Natural killer cell (primary cell): ENCODE measurements at regions not wholly inside any gene's neighbourhood (a gene's known extent, or its start where the extent isn't known, plus 50 kb on each side); places are given as distances from the start of the nearest gene placed in this dataset.

Experiments
- ATAC-seq, 3 donors: fragments of 150-1000 bp in 2 of 3; fragments of 200-7000 bp in 1 of 3; cut with Tn5 transposase; 1 replicate in 1 of 3; 2 replicates in 2 of 3; pipeline ENCODE4 v1.10.0; 2021; ENCODE audit warnings: mild to moderate bottlenecking in 2 of 3, moderate library complexity in 2 of 3
- DNase-seq, 2 donors: peaks; one replicate each; pipeline versions ENCODE4 v3.0.0 to v3.0.0-alpha.2; 2013 to 2021; ENCODE audit warnings: mixed read lengths in 1 of 2
- H3K27ac ChIP-seq: one replicate; pipeline ENCODE4 v1.5.1; 2013; ENCODE audit warnings: mild to moderate bottlenecking, low read length
- H3K27me3 ChIP-seq: one replicate; pipeline ENCODE4 v1.6.1; 2013; ENCODE audit warnings: low read length; ENCODE audit not compliant: control insufficient read depth, insufficient read depth
- H3K36me3 ChIP-seq: one replicate; pipeline ENCODE4 v1.6.1; 2013; ENCODE audit warnings: low read length; ENCODE audit not compliant: control insufficient read depth, insufficient read depth
- H3K4me1 ChIP-seq: one replicate; pipeline ENCODE4 v1.6.1; 2013; ENCODE audit warnings: low read length; ENCODE audit not compliant: control insufficient read depth, insufficient read depth
- H3K4me3 ChIP-seq: one replicate; pipeline ENCODE4 v1.5.1; 2013; ENCODE audit warnings: low read length
- H3K9me3 ChIP-seq: one replicate; pipeline ENCODE4 v1.6.1; 2013; ENCODE audit warnings: low read length; ENCODE audit not compliant: control insufficient read depth, insufficient read depth
- H3K27ac Mint-ChIP-seq, 2 donors: one replicate each; pipeline ENCODE4 v1.8.0; 2022; ENCODE audit warnings: mild to moderate bottlenecking in 2 of 2, mixed read lengths in 2 of 2, moderate library complexity in 1 of 2
- H3K27me3 Mint-ChIP-seq, 2 donors: one replicate each; pipeline ENCODE4 v1.8.0; 2022; ENCODE audit warnings: low read depth in 2 of 2, mixed read lengths in 2 of 2
- H3K36me3 Mint-ChIP-seq: one replicate; pipeline ENCODE4 v1.8.0; 2022; ENCODE audit warnings: mixed read lengths
- H3K4me1 Mint-ChIP-seq, 2 donors: one replicate each; pipeline ENCODE4 v1.8.0; 2022; ENCODE audit warnings: mixed read lengths in 2 of 2
- H3K4me3 Mint-ChIP-seq: one replicate; pipeline ENCODE4 v1.8.0; 2022; ENCODE audit warnings: mild to moderate bottlenecking, moderate library complexity, mixed read lengths
- H3K9me3 Mint-ChIP-seq, 2 donors: one replicate each; pipeline ENCODE4 v1.8.0; 2022; ENCODE audit warnings: mixed read lengths in 2 of 2
- CTCF ChIP-seq: fragments of 200-600 bp; IDR thresholded peaks from one replicate; pipeline ENCODE4 v1.8.0; 2022; ENCODE audit warnings: antibody characterized with exemption
- WGBS: methylation state at CpG from one replicate; pipeline ENCODE4 v1.1.7; 2013; ENCODE audit warnings: missing lambda C conversion rate; ENCODE audit not compliant: insufficient coverage; 5-methylcytosine and 5-hydroxymethylcytosine counted together
- intact Hi-C: fragments of 100-400 bp; cut with micrococcal nuclease; formaldehyde crosslinking; loops from one replicate; pipeline ENCODE4 v1.14.2; 2022

GRCh38 chr5:133889271-133889905 lies 79.0 kb downstream of the C5orf15 start:
- 84% methylated on average over 6 of the region's 6 CpGs for WGBS
- Histone ChIP-seq H3K36me3 (no peaks in the 10 kb centered on the region), H3K27ac (no peak overlapping the region), H3K9me3 (no peaks in the 10 kb centered on the region), H3K4me3 (no peak overlapping the region), H3K4me1 (no peaks in the 10 kb centered on the region), H3K27me3 (no peaks in the 10 kb centered on the region)
- ATAC-seq, result no peak
- DNase-seq, result no peak
- Mint-ChIP-seq H3K36me3 (no peaks in the 10 kb centered on the region), H3K4me1 (no peaks in the 10 kb centered on the region), H3K27ac (no peak overlapping the region), H3K27me3 (peaks cover 3 to 6% of the 10 kb centered on the region in 2 donors), H3K9me3 (no peaks in the 10 kb centered on the region), H3K4me3 (no peak overlapping the region)
- intact Hi-C loops, result no loop called here
- no peak for TF ChIP-seq CTCF

- no peak overlapping the region for H3K4me3 Mint-ChIP-seq
- DNase-seq, result no peak
- H3K4me3 ChIP-seq, result no peak overlapping the region
- H3K27ac Mint-ChIP-seq, result no peak overlapping the region
- peaks cover 3 to 6% of the 10 kb centered on the region in 2 donors for H3K27me3 Mint-ChIP-seq
- intact Hi-C loops, result no loop called here
- H3K27me3 ChIP-seq, result no peaks in the 10 kb centered on the region
- no peak overlapping the region for H3K27ac ChIP-seq
- ATAC-seq, result no peak
- no peaks in the 10 kb centered on the region for H3K4me1 Mint-ChIP-seq
- no peaks in the 10 kb centered on the region for H3K36me3 Mint-ChIP-seq
- 89% methylated on average over 3 of the region's 3 CpGs for WGBS
- H3K9me3 ChIP-seq, result no peaks in the 10 kb centered on the region
- no peak for TF ChIP-seq CTCF
- H3K9me3 Mint-ChIP-seq, result no peaks in the 10 kb centered on the region
- no peaks in the 10 kb centered on the region for H3K4me1 ChIP-seq
- no peaks in the 10 kb centered on the region for H3K36me3 ChIP-seq
Measured at GRCh38 chr5:133888625-133888991, 79.8 kb downstream of the C5orf15 start.

- H3K27me3 Mint-ChIP-seq, result peaks cover 15 to 20% of the 10 kb centered on the region in 2 donors
- Histone ChIP-seq H3K4me1 (no peaks in the 10 kb centered on the region), H3K9me3 (no peaks in the 10 kb centered on the region), H3K36me3 (no peaks in the 10 kb centered on the region), H3K27me3 (no peaks in the 10 kb centered on the region), H3K27ac (no peak overlapping the region), H3K4me3 (no peak overlapping the region)
- ATAC-seq, result no peak
- no peak overlapping the region for H3K27ac Mint-ChIP-seq
- 69% methylated on average over 6 of the region's 6 CpGs for WGBS
- no peak overlapping the region for H3K4me3 Mint-ChIP-seq
- H3K9me3 Mint-ChIP-seq, result no peaks in the 10 kb centered on the region
- no peaks in the 10 kb centered on the region for H3K4me1 Mint-ChIP-seq
- H3K36me3 Mint-ChIP-seq, result no peaks in the 10 kb centered on the region
- no peak for TF ChIP-seq CTCF
- intact Hi-C loops, result no loop called here
- DNase-seq, result no peak
Measured at GRCh38 chr5:133885566-133885965, 82.9 kb downstream of the C5orf15 start.
